ENCODE measurements at regions not wholly inside any gene's neighbourhood (a gene's known extent, or its start where the extent isn't known, plus 50 kb on each side); places are given as distances from the start of the nearest gene placed in this dataset.
"Not testable (repeated sequence)": the region's sequence is repeated elsewhere in the genome, so short reads cannot be mapped to it uniquely, and the experiment has no call there.

GRCh38 chr11:115990004-115990447 lies 485.8 kb upstream of the CADM1 start:
- no peak for DNase-seq

- DNase-seq: no peak
These were observed 481.7 kb upstream of the CADM1 start for GRCh38 chr11:115985896-115986295.

GRCh38 chr11:115984228-115984627 lies 480.0 kb upstream of the CADM1 start:
- no peak for DNase-seq

- no peak for DNase-seq
These were observed 478.5 kb upstream of the CADM1 start for GRCh38 chr11:115982666-115983065.

GRCh38 chr11:115981814-115982471 lies 477.7 kb upstream of the CADM1 start:
- no peak for DNase-seq

GRCh38 chr11:115981104-115981481 lies 476.9 kb upstream of the CADM1 start:
- no peak for DNase-seq

- DNase-seq: no peak
These were observed 476.3 kb upstream of the CADM1 start for GRCh38 chr11:115980337-115981103.

- DNase-seq: no peak
These were observed 470.5 kb upstream of the CADM1 start for GRCh38 chr11:115974703-115975102.

GRCh38 chr11:115967203-115967602 lies 463.0 kb upstream of the CADM1 start:
- not testable (repeated sequence) for DNase-seq

- DNase-seq: no peak
These were observed 461.7 kb upstream of the CADM1 start for GRCh38 chr11:115965767-115966504.

- no peak for DNase-seq
These were observed 459.9 kb upstream of the CADM1 start for GRCh38 chr11:115964091-115964490.

- DNase-seq: no peak
These were observed 458.9 kb upstream of the CADM1 start for GRCh38 chr11:115963156-115963555.

- DNase-seq: no peak
These were observed 457.2 kb upstream of the CADM1 start for GRCh38 chr11:115961159-115962003.

GRCh38 chr11:115959081-115959486 lies 454.9 kb upstream of the CADM1 start:
- DNase-seq: no peak

GRCh38 chr11:115958089-115959000 lies 454.1 kb upstream of the CADM1 start:
- DNase-seq: no peak

- DNase-seq: no peak
These were observed 451.6 kb upstream of the CADM1 start for GRCh38 chr11:115955803-115956202.

- DNase-seq: no peak
These were observed 446.4 kb upstream of the CADM1 start for GRCh38 chr11:115950660-115951059.

GRCh38 chr11:115944596-115944995 lies 440.4 kb upstream of the CADM1 start:
- DNase-seq: no peak

- no peak for DNase-seq
These were observed 437.8 kb upstream of the CADM1 start for GRCh38 chr11:115942011-115942410.

- DNase-seq: no peak
These were observed 437.3 kb upstream of the CADM1 start for GRCh38 chr11:115941481-115941993.

GRCh38 chr11:115941044-115941443 lies 436.8 kb upstream of the CADM1 start:
- DNase-seq: no peak

Measured in NCI-H1436 treated with DMSO at 0.1 percent for 48 hours (cell line).